ENCODE measurements at regions not wholly inside any gene's neighbourhood (a gene's known extent, or its start where the extent isn't known, plus 50 kb on each side); places are given as distances from the start of the nearest gene placed in this dataset.
"Not testable (repeated sequence)": the region's sequence is repeated elsewhere in the genome, so short reads cannot be mapped to it uniquely, and the experiment has no call there.

DNA sequence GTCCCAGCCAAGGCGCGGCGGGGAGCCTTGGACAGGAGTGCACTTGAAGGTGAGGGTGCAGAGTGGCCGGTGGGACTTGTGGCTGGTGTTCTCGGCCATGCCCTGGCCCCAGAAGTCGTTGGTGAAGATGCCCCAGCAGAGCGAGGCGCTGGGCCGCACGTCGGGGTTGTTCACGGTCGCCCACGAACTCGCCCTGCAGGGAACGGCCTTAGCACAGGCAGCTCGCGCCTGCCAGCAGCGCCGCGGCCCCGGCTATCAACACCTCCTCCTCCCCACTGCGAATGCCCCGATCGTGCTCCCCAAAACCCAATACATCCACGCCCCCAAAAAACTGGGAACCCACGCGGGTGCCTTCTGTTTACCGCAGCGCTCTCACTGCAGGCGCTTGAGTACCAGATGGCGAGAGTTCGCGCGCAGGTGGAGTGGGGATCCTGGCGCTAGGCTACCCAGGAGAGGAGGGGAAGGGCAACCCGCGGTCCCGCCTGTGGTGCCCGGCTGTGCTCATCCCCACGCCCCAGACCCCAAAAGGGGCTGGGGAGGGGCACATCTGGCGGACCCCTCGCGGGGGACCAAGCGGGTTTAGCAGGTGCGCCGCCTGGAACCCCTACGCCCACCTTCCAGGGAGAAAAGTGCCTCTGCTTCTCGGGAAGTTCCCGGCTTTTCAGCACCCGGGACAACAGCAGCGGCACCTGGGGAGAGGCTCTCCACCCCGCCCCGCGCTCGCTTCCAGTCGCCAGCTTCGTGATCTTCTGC, 386.3 kb upstream of the TMTC1 start:
- Mint-ChIP-seq H3K4me3 (no peak overlapping the region), H3K27me3 (peaks cover 5% of the 10 kb centered on the region), H3K36me3 (no peaks in the 10 kb centered on the region), H3K4me1 (ENCODE audit: low read depth) (no peaks in the 10 kb centered on the region), H3K9me3 (no peaks in the 10 kb centered on the region), H3K27ac (no peak overlapping the region)
- intact Hi-C loops (cut with micrococcal nuclease): no loop called here
- ChIA-PET CTCF (no interaction called here), POLR2A (no interaction called here)
- no peak for DNase-seq

GRCh38 chr12:30166006-30166795, 382.5 kb upstream of the TMTC1 start:
- Mint-ChIP-seq H3K27me3 (peaks cover 3% of the 10 kb centered on the region), H3K4me3 (no peak overlapping the region), H3K9me3 (no peaks in the 10 kb centered on the region), H3K4me1 (ENCODE audit: low read depth) (no peaks in the 10 kb centered on the region), H3K27ac (no peak overlapping the region), H3K36me3 (no peaks in the 10 kb centered on the region)
- ChIA-PET CTCF (no interaction called here), POLR2A (no interaction called here)
- no peak for DNase-seq
- intact Hi-C loops (cut with micrococcal nuclease): no loop called here

DNA sequence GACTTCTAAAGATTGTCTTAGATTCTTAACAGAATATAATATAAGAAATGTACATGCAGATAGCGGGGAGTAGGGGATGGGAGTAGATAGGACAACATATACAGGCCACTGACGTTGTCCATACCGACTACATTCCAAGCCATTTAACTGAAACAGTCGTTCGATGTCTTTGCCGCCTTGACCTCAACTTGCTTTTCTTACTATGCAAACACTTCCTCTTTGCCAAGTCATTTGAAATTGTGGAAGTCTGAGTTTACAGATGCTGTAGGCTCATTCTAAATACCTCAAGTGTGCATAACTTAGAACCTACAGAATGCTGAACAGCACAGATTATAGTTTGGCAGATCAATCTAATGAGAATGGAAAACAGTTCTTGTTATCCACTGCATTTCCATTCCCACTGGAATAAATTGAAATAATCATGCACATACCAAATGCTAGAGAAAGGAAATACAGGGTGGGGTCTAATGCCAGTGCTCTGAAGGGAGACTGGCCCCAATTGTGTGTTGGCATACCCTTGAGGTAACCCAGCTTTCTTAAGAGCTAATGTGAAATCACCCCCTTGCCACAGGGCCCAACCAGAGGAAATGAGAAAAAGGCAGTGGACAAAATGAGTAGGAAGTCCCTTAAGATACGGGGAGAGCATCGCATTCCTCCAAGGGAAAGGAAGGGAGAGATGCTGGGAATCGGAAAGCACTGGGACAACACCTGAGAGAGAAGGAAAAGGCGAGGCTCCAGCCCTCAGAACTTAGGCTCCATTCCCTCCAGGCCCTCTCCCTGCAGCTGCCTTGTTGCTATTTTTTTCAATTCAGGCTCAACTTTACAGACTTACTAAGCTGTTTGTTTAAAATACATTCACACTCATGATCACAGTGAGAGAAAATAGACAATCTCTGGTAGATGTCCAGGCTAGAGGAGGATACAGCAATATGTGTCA, 380.9 kb upstream of the TMTC1 start:
- no peak overlapping the region for H3K4me3 Mint-ChIP-seq
- no peak for DNase-seq
- no peaks in the 10 kb centered on the region for H3K9me3 Mint-ChIP-seq
- H3K4me1 Mint-ChIP-seq (ENCODE audit: low read depth): no peaks in the 10 kb centered on the region
- POLR2A ChIA-PET: no interaction called here
- CTCF ChIA-PET: no interaction called here
- intact Hi-C loops (cut with micrococcal nuclease): no loop called here
- H3K27me3 Mint-ChIP-seq: no peaks in the 10 kb centered on the region
- H3K27ac Mint-ChIP-seq: no peak overlapping the region
- no peaks in the 10 kb centered on the region for H3K36me3 Mint-ChIP-seq

DNA sequence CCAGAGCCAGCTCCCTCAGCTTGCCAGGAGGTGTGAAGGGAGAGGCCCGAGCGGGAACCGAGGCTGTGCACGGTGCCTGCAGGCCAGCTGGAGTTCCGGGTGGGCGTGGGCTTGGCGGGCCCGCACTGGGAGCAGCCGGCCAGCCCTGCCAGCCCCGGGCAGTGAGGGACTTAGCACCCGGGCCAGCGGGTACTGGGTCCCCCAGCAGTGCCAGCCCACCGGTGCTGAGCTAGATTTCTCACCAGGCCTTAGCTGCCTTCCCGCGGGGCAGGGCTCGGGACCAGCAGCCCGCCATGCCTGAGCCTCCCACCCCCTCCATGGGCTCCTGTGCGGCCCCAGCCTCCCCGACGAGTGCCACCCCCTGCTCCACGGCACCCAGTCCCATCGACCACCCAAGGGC, 373.1 kb upstream of the TMTC1 start:
- DNase-seq; CTCF ChIA-PET; H3K27ac Mint-ChIP-seq; H3K4me1 Mint-ChIP-seq (ENCODE audit: low read depth); POLR2A ChIA-PET; H3K36me3 Mint-ChIP-seq; H3K4me3 Mint-ChIP-seq; intact Hi-C loops (cut with micrococcal nuclease); H3K9me3 Mint-ChIP-seq; H3K27me3 Mint-ChIP-seq: not testable (repeated sequence)

GRCh38 chr12:30155001-30155730, 371.4 kb upstream of the TMTC1 start:
- H3K4me3 Mint-ChIP-seq: no peak overlapping the region
- H3K27me3 Mint-ChIP-seq: no peaks in the 10 kb centered on the region
- intact Hi-C loops (cut with micrococcal nuclease): no loop called here
- POLR2A ChIA-PET: no interaction called here
- no peak for DNase-seq
- H3K27ac Mint-ChIP-seq: no peak overlapping the region
- H3K4me1 Mint-ChIP-seq (ENCODE audit: low read depth): no peaks in the 10 kb centered on the region
- H3K9me3 Mint-ChIP-seq: peaks cover 5% of the 10 kb centered on the region
- CTCF ChIA-PET: no interaction called here
- no peaks in the 10 kb centered on the region for H3K36me3 Mint-ChIP-seq

- no peaks in the 10 kb centered on the region for H3K36me3 Mint-ChIP-seq
- intact Hi-C loops (cut with micrococcal nuclease): no loop called here
- CTCF ChIA-PET: no interaction called here
- no peak overlapping the region for H3K27ac Mint-ChIP-seq
- H3K4me1 Mint-ChIP-seq (ENCODE audit: low read depth): no peaks in the 10 kb centered on the region
- POLR2A ChIA-PET: no interaction called here
- no peaks in the 10 kb centered on the region for H3K27me3 Mint-ChIP-seq
- no peak overlapping the region for H3K4me3 Mint-ChIP-seq
- peaks cover 5% of the 10 kb centered on the region for H3K9me3 Mint-ChIP-seq
- no peak for DNase-seq
Observed at GRCh38 chr12:30153981-30154380, 370.2 kb upstream of the TMTC1 start.

GRCh38 chr12:30152705-30153104, 369.0 kb upstream of the TMTC1 start:
- no peak for DNase-seq
- ChIA-PET POLR2A (no interaction called here), CTCF (no interaction called here)
- intact Hi-C loops (cut with micrococcal nuclease): no loop called here
- no peaks in the 10 kb centered on the region for H3K36me3 Mint-ChIP-seq
- no peak overlapping the region for H3K4me3 Mint-ChIP-seq
- H3K27ac Mint-ChIP-seq: no peak overlapping the region
- H3K4me1 Mint-ChIP-seq (ENCODE audit: low read depth): no peaks in the 10 kb centered on the region
- no peaks in the 10 kb centered on the region for H3K27me3 Mint-ChIP-seq
- H3K9me3 Mint-ChIP-seq: peaks cover 5% of the 10 kb centered on the region

- Mint-ChIP-seq H3K27ac (no peak overlapping the region), H3K4me3 (no peak overlapping the region), H3K4me1 (ENCODE audit: low read depth) (no peaks in the 10 kb centered on the region), H3K27me3 (no peaks in the 10 kb centered on the region), H3K36me3 (no peaks in the 10 kb centered on the region), H3K9me3 (peaks cover 5% of the 10 kb centered on the region)
- CTCF ChIA-PET: no interaction called here
- intact Hi-C loops (cut with micrococcal nuclease): no loop called here
- no peak for DNase-seq
- POLR2A ChIA-PET: no interaction called here
Observed at GRCh38 chr12:30151831-30152230, 368.1 kb upstream of the TMTC1 start.

DNA sequence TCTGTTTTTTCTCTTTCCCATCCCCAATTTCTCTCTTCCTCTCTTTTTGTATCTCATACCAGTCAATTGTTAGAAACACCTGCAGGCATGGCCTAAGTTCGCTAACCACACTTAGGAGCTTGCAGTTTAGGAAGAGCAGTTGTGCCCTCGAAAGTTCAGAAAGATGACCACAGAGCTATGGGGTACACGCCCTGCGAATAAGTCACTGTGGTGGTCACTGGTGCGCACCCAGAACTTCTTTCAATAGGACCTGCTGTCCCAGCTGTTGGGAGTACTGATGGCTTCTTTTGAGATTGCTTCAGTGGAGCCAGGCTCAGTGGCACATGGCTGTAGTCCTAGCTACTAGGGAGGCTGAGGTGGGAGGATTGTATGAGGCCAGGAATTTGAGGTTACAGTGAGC, 362.8 kb upstream of the TMTC1 start:
- intact Hi-C loops (cut with micrococcal nuclease): no loop called here
- Mint-ChIP-seq H3K27me3 (no peaks in the 10 kb centered on the region), H3K4me3 (no peak overlapping the region), H3K4me1 (ENCODE audit: low read depth) (no peaks in the 10 kb centered on the region), H3K27ac (no peak overlapping the region), H3K9me3 (no peaks in the 10 kb centered on the region), H3K36me3 (no peaks in the 10 kb centered on the region)
- no peak for DNase-seq
- CTCF ChIA-PET: no interaction called here
- POLR2A ChIA-PET: no interaction called here

DNA sequence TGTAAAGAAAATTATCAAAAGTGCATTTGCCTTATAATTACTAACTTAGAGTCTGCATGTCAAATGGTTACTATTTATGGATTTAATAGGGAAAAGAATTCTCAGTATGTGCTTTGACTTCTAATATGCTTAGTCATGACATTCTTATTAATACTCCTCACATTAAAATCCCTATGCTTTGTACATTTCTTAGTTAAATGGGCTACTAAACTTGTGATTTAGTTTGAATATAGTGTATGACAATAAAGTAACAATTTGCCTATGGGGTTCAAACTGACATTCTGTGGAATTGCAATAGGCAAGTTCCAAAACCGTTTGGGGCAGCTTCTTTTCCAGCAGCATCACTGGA, 361.9 kb upstream of the TMTC1 start:
- POLR2A ChIA-PET: no interaction called here
- H3K27me3 Mint-ChIP-seq: no peaks in the 10 kb centered on the region
- H3K9me3 Mint-ChIP-seq: no peaks in the 10 kb centered on the region
- CTCF ChIA-PET: no interaction called here
- intact Hi-C loops (cut with micrococcal nuclease): no loop called here
- no peaks in the 10 kb centered on the region for H3K36me3 Mint-ChIP-seq
- H3K4me3 Mint-ChIP-seq: no peak overlapping the region
- no peak for DNase-seq
- no peak overlapping the region for H3K27ac Mint-ChIP-seq
- no peaks in the 10 kb centered on the region for H3K4me1 Mint-ChIP-seq (ENCODE audit: low read depth)

DNA sequence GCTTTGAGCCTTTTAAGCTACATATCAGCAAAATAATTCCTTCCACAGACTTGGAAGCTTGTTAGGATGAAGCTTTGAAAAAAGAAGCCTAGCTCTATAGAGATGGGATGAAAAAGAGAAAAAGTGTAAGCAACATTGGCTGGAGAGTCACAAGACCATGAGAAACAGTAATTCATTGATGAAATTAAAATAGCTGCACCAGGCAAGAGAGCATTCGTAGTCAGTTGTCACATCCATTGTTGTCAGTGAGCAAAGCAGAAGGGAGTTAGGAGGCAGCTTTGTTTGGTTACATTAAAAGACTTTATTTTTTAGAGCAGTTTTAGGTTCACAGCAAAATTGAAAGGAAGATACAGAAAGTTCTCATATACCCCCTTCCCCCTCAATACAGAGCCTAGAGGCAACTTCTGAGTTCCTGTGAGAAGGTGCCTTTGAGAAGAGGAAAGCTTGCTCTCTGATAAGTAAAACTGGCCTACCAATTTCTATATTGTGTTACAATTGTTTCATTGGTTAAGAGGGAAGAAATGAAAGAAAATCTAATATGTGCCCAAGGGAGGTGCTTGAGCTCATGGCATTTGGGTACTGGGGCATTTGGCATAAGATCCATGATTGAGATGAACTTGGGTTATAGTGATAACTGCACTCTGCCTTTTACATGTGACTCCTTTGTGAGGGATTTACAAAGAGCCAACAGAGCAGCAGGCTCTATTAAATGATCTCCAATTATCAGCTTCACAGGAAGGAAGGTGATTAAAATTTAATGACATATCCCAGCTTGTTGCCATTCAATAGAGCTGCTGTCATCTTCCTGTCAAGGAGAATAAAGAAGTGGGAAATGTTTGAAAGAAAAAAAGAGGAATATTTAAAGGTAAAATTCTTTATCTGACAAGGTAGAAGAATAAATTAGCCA, 361.3 kb upstream of the TMTC1 start:
- Mint-ChIP-seq H3K9me3 (no peaks in the 10 kb centered on the region), H3K4me3 (no peak overlapping the region), H3K27ac (no peak overlapping the region), H3K4me1 (ENCODE audit: low read depth) (no peaks in the 10 kb centered on the region), H3K36me3 (no peaks in the 10 kb centered on the region), H3K27me3 (no peaks in the 10 kb centered on the region)
- intact Hi-C loops (cut with micrococcal nuclease): no loop called here
- no peak for DNase-seq
- CTCF ChIA-PET: no interaction called here
- POLR2A ChIA-PET: interaction anchor here (0.5 kb wide), 1 partner anchor 49 kb away, joined by 4 read pairs; no protein-coding TSS in a partner anchor
